Hepatocyte (in vitro differentiated cells): ENCODE measurements at regions not wholly inside any gene's neighbourhood (a gene's known extent, or its start where the extent isn't known, plus 50 kb on each side); places are given as distances from the start of the nearest gene placed in this dataset.

ENCODE experiments used
- EZH2 ChIP-seq: fragments of 200-600 bp; sonication (generic); IDR thresholded peaks from 2 replicates; pipeline ENCODE4 v1.6.1; 2016; ENCODE audit warnings: antibody characterized with exemption, mild to moderate bottlenecking, borderline replicate concordance
- TF ChIP-seq, protein P1 (sequence below): fragments of 200-600 bp; sonication (generic); IDR thresholded peaks from 2 replicates; pipeline ENCODE4 v1.5.1; 2016; ENCODE audit warnings: antibody characterized with exemption, mild to moderate bottlenecking; ENCODE audit not compliant: poor library complexity

DNA sequence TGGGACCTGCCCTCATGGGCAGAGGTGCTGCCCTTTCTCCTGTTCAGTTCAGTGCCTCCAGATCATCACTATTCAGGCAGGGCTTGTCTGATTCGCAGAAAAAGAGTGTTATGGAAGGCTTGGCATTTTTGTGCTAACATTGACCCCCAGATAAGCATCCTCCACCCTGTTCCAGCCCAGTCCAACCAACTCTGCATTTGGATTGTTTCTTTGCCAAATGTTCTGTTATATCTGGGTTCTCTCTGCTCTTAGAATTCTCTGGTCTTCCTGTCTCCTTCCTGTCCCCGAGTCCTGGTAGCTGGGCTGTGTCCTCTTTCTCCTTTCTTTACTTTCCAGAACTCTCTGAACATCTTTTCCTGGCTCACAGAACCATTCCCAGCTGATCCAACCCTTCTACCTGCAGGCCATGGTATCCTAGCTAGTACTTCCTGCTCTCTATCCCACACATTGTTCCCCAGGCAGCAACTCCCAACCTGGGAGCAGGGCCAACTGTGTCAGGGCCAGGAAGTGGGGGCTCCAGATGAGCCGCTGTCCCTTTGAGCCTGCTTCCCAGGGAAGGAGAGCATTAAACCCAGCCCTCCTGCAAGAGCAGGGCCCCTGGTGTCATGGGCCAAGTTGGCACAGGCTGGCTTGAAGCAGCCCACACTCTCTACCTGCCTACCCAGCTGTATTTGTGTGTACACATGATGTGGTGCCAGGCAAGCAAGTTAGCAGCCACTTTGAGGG, 280.7 kb upstream of the CADM1 start:
- TF ChIP-seq, protein P1, sequence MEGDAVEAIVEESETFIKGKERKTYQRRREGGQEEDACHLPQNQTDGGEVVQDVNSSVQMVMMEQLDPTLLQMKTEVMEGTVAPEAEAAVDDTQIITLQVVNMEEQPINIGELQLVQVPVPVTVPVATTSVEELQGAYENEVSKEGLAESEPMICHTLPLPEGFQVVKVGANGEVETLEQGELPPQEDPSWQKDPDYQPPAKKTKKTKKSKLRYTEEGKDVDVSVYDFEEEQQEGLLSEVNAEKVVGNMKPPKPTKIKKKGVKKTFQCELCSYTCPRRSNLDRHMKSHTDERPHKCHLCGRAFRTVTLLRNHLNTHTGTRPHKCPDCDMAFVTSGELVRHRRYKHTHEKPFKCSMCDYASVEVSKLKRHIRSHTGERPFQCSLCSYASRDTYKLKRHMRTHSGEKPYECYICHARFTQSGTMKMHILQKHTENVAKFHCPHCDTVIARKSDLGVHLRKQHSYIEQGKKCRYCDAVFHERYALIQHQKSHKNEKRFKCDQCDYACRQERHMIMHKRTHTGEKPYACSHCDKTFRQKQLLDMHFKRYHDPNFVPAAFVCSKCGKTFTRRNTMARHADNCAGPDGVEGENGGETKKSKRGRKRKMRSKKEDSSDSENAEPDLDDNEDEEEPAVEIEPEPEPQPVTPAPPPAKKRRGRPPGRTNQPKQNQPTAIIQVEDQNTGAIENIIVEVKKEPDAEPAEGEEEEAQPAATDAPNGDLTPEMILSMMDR: no peak
- no peak for TF ChIP-seq EZH2
